ENCODE measurements at regions not wholly inside any gene's neighbourhood (a gene's known extent, or its start where the extent isn't known, plus 50 kb on each side); places are given as distances from the start of the nearest gene placed in this dataset.

GRCh38 chr1:59092126-59092525 is 204.8 kb upstream of the FGGY start:
- DNase-seq: no peak

GRCh38 chr1:59094001-59094400 is 202.9 kb upstream of the FGGY start:
- DNase-seq: peak; percentile 51 to 75

- peak; percentile 7 to 32 for DNase-seq
Observed at GRCh38 chr1:59096501-59096900, 200.4 kb upstream of the FGGY start.

GRCh38 chr1:59098655-59099054 is 198.2 kb upstream of the FGGY start:
- no peak for DNase-seq

GRCh38 chr1:59100708-59101374 is 196.1 kb upstream of the FGGY start:
- no peak for DNase-seq

GRCh38 chr1:59101518-59101917 is 195.4 kb upstream of the FGGY start:
- no peak for DNase-seq

- DNase-seq: no peak
Observed at GRCh38 chr1:59103457-59103856, 193.4 kb upstream of the FGGY start.

- DNase-seq: no peak
Observed at GRCh38 chr1:59104191-59104760, 192.6 kb upstream of the FGGY start.

GRCh38 chr1:59105548-59106507 is 191.1 kb upstream of the FGGY start:
- no peak for DNase-seq

GRCh38 chr1:59107516-59107915 is 189.4 kb upstream of the FGGY start:
- no peak for DNase-seq

GRCh38 chr1:59107916-59108315 is 189.0 kb upstream of the FGGY start:
- DNase-seq: no peak

- no peak for DNase-seq
Observed at GRCh38 chr1:59108481-59109317, 188.2 kb upstream of the FGGY start.

- DNase-seq: peak in 1 of 2 donors; percentile 23
Observed at GRCh38 chr1:59110271-59110670, 186.6 kb upstream of the FGGY start.

- no peak for DNase-seq
Observed at GRCh38 chr1:59113876-59114457, 182.9 kb upstream of the FGGY start.

GRCh38 chr1:59115865-59116264 is 181.0 kb upstream of the FGGY start:
- no peak for DNase-seq

GRCh38 chr1:59116920-59117542 is 179.9 kb upstream of the FGGY start:
- DNase-seq: no peak

GRCh38 chr1:59122527-59122926 is 174.4 kb upstream of the FGGY start:
- no peak for DNase-seq

GRCh38 chr1:59123081-59123681 is 173.7 kb upstream of the FGGY start:
- no peak for DNase-seq

- no peak for DNase-seq
Observed at GRCh38 chr1:59124166-59124565, 172.7 kb upstream of the FGGY start.

- no peak for DNase-seq
Observed at GRCh38 chr1:59125154-59125553, 171.7 kb upstream of the FGGY start.

GRCh38 chr1:59125676-59126320 is 171.1 kb upstream of the FGGY start:
- no peak for DNase-seq
